Activated T-helper 1 cell treated with Interleukin-2 at 50 U/mL for 16 hours (primary cell): ENCODE measurements at regions not wholly inside any gene's neighbourhood (a gene's known extent, or its start where the extent isn't known, plus 50 kb on each side); places are given as distances from the start of the nearest gene placed in this dataset.
"Not testable (repeated sequence)": the region's sequence is repeated elsewhere in the genome, so short reads cannot be mapped to it uniquely, and the experiment has no call there.

Experiments used
- DNase-seq: peaks from one replicate; pipeline ENCODE4 v3.0.0-alpha.2; 2020; ENCODE audit warnings: low read depth

- DNase-seq = no peak
Measured at GRCh38 chr1:220942278-220942677, 63.0 kb downstream of the HLX start.

- DNase-seq = not testable (repeated sequence)
Measured at GRCh38 chr1:220942914-220943313, 63.7 kb downstream of the HLX start.

GRCh38 chr1:220943319-220943996, 64.2 kb downstream of the HLX start:
- no peak for DNase-seq

- DNase-seq = no peak
Measured at GRCh38 chr1:220950576-220950975, 71.3 kb downstream of the HLX start.

GRCh38 chr1:220952961-220953643, 73.9 kb downstream of the HLX start:
- DNase-seq = no peak

- DNase-seq = no peak
Measured at GRCh38 chr1:220954321-220955075, 75.3 kb downstream of the HLX start.

GRCh38 chr1:220955116-220955515, 75.9 kb downstream of the HLX start:
- no peak for DNase-seq

GRCh38 chr1:220956501-220957232, 77.4 kb downstream of the HLX start:
- DNase-seq = no peak

GRCh38 chr1:220957233-220957605, 78.0 kb downstream of the HLX start:
- no peak for DNase-seq

GRCh38 chr1:220958234-220958633, 79.0 kb downstream of the HLX start:
- DNase-seq = no peak

- no peak for DNase-seq
Measured at GRCh38 chr1:220962031-220962751, 82.9 kb downstream of the HLX start.

GRCh38 chr1:220966041-220966440, 86.8 kb downstream of the HLX start:
- DNase-seq = no peak

GRCh38 chr1:220966473-220966872, 87.2 kb downstream of the HLX start:
- DNase-seq = no peak

GRCh38 chr1:220966881-220967611, 87.8 kb downstream of the HLX start:
- no peak for DNase-seq

- DNase-seq = no peak
Measured at GRCh38 chr1:220967911-220968310, 88.7 kb downstream of the HLX start.

GRCh38 chr1:220969281-220969680, 90.0 kb downstream of the HLX start:
- not testable (repeated sequence) for DNase-seq

GRCh38 chr1:220970311-220970710, 91.1 kb downstream of the HLX start:
- no peak for DNase-seq

GRCh38 chr1:220971221-220971620, 92.0 kb downstream of the HLX start:
- no peak for DNase-seq

GRCh38 chr1:220974431-220974830, 95.2 kb downstream of the HLX start:
- DNase-seq = no peak

- DNase-seq = no peak
Measured at GRCh38 chr1:220976390-220976789, 97.1 kb downstream of the HLX start.

- no peak for DNase-seq
Measured at GRCh38 chr1:220979371-220979770, 100.1 kb downstream of the HLX start.
